DND-41 (cell line): ENCODE measurements at regions not wholly inside any gene's neighbourhood (a gene's known extent, or its start where the extent isn't known, plus 50 kb on each side); places are given as distances from the start of the nearest gene placed in this dataset.

Source experiments
- EZH2 ChIP-seq: IDR thresholded peaks from 3 replicates; pipeline ENCODE4 v1.6.1; 2012; ENCODE audit warnings: borderline replicate concordance, low read depth, mild to moderate bottlenecking, moderate library complexity, low read length, inconsistent platforms; ENCODE audit not compliant: severe bottlenecking
- TF ChIP-seq, protein P1 (sequence below): IDR thresholded peaks from 2 replicates; pipeline ENCODE4 v1.5.1; 2012; ENCODE audit warnings: borderline replicate concordance, low read length, moderate library complexity, mild to moderate bottlenecking; ENCODE audit not compliant: poor library complexity, severe bottlenecking; ENCODE audit errors: extremely low read depth

DNA sequence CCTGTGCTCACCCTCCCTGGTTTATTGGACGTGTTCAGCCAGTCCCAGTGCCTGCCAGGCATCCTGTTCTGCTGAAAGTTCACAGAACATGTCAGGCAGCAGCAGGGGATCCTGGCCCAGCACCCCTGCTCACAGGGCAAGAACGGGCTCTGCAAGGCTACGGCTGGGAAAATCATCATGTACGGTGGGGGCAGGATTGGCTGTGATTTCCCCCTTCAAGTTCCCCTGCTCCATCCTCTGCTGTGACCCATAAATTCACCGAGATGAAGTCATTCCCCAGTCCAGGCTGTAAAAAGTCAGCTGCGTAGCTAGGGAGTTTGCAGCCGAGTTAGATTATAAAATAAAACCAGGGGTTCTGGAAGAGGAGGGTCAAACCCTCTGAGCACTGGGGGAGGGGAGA is 484.1 kb upstream of the ZMIZ1 start:
- TF ChIP-seq, protein P1, sequence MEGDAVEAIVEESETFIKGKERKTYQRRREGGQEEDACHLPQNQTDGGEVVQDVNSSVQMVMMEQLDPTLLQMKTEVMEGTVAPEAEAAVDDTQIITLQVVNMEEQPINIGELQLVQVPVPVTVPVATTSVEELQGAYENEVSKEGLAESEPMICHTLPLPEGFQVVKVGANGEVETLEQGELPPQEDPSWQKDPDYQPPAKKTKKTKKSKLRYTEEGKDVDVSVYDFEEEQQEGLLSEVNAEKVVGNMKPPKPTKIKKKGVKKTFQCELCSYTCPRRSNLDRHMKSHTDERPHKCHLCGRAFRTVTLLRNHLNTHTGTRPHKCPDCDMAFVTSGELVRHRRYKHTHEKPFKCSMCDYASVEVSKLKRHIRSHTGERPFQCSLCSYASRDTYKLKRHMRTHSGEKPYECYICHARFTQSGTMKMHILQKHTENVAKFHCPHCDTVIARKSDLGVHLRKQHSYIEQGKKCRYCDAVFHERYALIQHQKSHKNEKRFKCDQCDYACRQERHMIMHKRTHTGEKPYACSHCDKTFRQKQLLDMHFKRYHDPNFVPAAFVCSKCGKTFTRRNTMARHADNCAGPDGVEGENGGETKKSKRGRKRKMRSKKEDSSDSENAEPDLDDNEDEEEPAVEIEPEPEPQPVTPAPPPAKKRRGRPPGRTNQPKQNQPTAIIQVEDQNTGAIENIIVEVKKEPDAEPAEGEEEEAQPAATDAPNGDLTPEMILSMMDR: no peak
- no peak for TF ChIP-seq EZH2
